Tibial nerve (tissue), 4 donors: ENCODE measurements at regions not wholly inside any gene's neighbourhood (a gene's known extent, or its start where the extent isn't known, plus 50 kb on each side); places are given as distances from the start of the nearest gene placed in this dataset.

Experiments
- DNase-seq, 2 donors: peaks; one replicate each; pipeline ENCODE4 v3.0.0-alpha.2; 2019; ENCODE audit warnings: low spot score in 2 of 2
- H3K27ac ChIP-seq, 4 donors: fragments of 200-600 bp; sonication (generic) in 3 of 4; one replicate each; pipeline ENCODE4 v1.5.1; 2017 to 2019; ENCODE audit warnings: mild to moderate bottlenecking in 1 of 4
- H3K27me3 ChIP-seq, 2 donors: fragments of 200-600 bp; sonication (generic) in 1 of 2; one replicate each; pipeline versions ENCODE4 v1.5.1 to v1.6.0; 2017 to 2019
- H3K36me3 ChIP-seq, 3 donors: fragments of 200-600 bp; sonication (generic); one replicate each; pipeline ENCODE4 v1.5.1; 2018 to 2019
- H3K4me1 ChIP-seq, 4 donors: fragments of 200-600 bp; sonication (generic) in 3 of 4; one replicate each; pipeline ENCODE4 v1.5.1; 2017 to 2019
- H3K4me3 ChIP-seq, 4 donors: fragments of 200-600 bp; sonication (generic) in 3 of 4; one replicate each; pipeline ENCODE4 v1.5.1; 2017 to 2019; ENCODE audit warnings: mild to moderate bottlenecking in 1 of 4, moderate library complexity in 1 of 4
- H3K9me3 ChIP-seq, 4 donors: fragments of 200-600 bp; sonication (generic) in 3 of 4; one replicate each; pipeline ENCODE4 v1.5.1; 2017 to 2019
- EP300 ChIP-seq, 2 donors: sonication (generic); formaldehyde crosslinking; IDR thresholded peaks; one replicate each; pipeline ENCODE4 v1.6.1; 2017; ENCODE audit warnings: antibody characterized with exemption in 2 of 2, mild to moderate bottlenecking in 1 of 2
- POLR2A ChIP-seq, 2 donors: fragments of 450-650 bp; IDR thresholded peaks; one replicate each; pipeline ENCODE4 v1.6.1; 2017; ENCODE audit warnings: antibody characterized with exemption in 2 of 2, mild to moderate bottlenecking in 2 of 2, moderate library complexity in 2 of 2
- WGBS, 2 donors: methylation state at CpG; one replicate each; pipeline ENCODE4 v1.1.5; 2018; 5-methylcytosine and 5-hydroxymethylcytosine counted together
- TF ChIP-seq, protein P1 (sequence below), 5 experiments: fragments of 200-600 bp in 3 of 5; fragments of 450-650 bp in 2 of 5; sonication (generic) in 3 of 5; IDR thresholded peaks; one replicate each; pipeline ENCODE4 v1.5.1; 2016 to 2019; ENCODE audit warnings: antibody characterized with exemption in 5 of 5, mild to moderate bottlenecking in 3 of 5, moderate library complexity in 2 of 5

DNA sequence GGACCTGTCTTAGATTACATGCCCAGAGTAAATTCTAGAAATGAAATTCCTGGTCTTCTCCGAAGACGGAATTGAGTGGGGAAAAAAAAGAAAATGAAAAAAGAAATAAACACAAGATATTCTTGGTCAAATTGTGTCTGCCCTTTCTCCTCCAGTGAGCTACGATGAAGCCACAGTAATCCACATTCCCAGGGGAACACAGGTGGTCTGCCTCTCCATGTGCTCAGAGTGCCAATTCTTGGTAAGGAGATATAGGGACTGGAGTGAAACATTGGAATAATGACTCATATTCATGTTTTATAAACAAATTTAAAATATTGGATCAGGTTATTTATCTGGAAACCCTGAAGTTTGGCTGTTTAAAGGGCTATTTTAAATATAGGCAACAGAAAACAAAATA lies 54.2 kb upstream of the MGST2 start:
- TF ChIP-seq, protein P1, sequence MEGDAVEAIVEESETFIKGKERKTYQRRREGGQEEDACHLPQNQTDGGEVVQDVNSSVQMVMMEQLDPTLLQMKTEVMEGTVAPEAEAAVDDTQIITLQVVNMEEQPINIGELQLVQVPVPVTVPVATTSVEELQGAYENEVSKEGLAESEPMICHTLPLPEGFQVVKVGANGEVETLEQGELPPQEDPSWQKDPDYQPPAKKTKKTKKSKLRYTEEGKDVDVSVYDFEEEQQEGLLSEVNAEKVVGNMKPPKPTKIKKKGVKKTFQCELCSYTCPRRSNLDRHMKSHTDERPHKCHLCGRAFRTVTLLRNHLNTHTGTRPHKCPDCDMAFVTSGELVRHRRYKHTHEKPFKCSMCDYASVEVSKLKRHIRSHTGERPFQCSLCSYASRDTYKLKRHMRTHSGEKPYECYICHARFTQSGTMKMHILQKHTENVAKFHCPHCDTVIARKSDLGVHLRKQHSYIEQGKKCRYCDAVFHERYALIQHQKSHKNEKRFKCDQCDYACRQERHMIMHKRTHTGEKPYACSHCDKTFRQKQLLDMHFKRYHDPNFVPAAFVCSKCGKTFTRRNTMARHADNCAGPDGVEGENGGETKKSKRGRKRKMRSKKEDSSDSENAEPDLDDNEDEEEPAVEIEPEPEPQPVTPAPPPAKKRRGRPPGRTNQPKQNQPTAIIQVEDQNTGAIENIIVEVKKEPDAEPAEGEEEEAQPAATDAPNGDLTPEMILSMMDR (IDR thresholded peaks at IDR 0.05) = no peak
- TF ChIP-seq POLR2A (IDR thresholded peaks at IDR 0.05) (no peak), EP300 (IDR thresholded peaks at IDR 0.05) (no peak)
- H3K9me3 ChIP-seq = no peaks in the 10 kb centered on the region
- H3K4me3 ChIP-seq = no peak overlapping the region
- no peak overlapping the region for H3K27ac ChIP-seq
- 84 to 89% methylated on average over 3 of the region's 3 CpGs for WGBS, 2 donors
- DNase-seq = no peak
- H3K4me1 ChIP-seq = peaks cover 0 to 31% (median 4%) of the 10 kb centered on the region in 4 donors
- no peaks in the 10 kb centered on the region for H3K27me3 ChIP-seq
- no peaks in the 10 kb centered on the region for H3K36me3 ChIP-seq

DNA sequence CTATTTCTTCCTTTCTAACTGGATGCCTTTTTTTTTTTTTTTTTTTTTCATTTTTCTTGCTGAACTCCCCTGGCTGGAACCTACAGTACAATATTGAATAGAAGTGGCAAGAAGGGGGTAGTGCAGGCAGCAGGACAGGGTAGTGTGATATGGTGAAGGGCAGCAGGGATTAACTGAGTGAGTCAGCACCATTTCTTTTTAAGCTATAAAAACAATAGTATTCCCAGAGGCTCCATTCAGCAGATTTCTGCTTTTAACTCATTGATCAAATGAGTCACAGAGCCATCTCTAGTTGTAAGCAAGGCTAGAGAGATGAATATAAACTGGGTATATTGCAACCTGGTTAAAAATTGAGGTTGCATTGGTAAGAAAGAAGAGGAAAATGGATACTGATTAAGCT lies 53.6 kb upstream of the SETD7 start:
- TF ChIP-seq POLR2A (IDR thresholded peaks at IDR 0.05) (no peak), EP300 (IDR thresholded peaks at IDR 0.05) (no peak)
- TF ChIP-seq, protein P1 (IDR thresholded peaks at IDR 0.05) = no peak
- Histone ChIP-seq H3K4me1 (peaks cover 0 to 38% (median 4%) of the 10 kb centered on the region in 4 donors), H3K4me3 (no peak overlapping the region), H3K27me3 (no peaks in the 10 kb centered on the region), H3K9me3 (no peaks in the 10 kb centered on the region), H3K36me3 (no peaks in the 10 kb centered on the region), H3K27ac (no peak overlapping the region)
- no peak for DNase-seq

DNA sequence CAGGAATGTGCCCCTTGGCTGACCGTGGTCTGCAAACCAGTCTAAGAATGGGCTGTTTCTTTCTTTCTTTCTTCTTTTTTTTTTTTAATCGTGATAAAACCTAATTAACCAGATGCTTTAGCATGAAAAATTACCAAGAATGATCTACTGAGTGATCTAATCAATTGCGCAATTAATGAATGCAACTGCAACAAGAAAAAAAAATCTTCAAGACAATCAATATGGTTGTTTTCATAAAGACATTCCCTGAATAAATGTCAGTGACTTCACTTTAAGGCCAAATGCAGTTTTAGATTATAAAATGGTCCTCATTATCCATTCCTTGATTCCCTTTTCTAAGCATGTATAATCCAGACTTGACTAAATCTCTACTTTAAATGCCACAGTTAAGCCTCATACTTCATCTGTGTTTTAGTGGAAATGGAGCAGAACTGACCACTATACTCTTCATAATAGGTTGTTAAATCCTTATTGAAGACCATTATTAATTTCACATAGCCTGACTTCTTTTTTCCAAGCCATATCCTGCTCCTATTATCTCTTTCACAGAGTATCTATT lies 51.6 kb upstream of the SETD7 start:
- no peak for DNase-seq
- TF ChIP-seq POLR2A (IDR thresholded peaks at IDR 0.05) = no peak
- TF ChIP-seq, protein P1 (IDR thresholded peaks at IDR 0.05) = no peak
- TF ChIP-seq EP300 (IDR thresholded peaks at IDR 0.05) = no peak
- 33 to 34% methylated on average over 3 of the region's 3 CpGs for WGBS, 2 donors
- no peaks in the 10 kb centered on the region for H3K27me3 ChIP-seq
- H3K36me3 ChIP-seq = no peaks in the 10 kb centered on the region
- H3K4me1 ChIP-seq = peaks cover 0 to 38% (median 4%) of the 10 kb centered on the region in 4 donors
- H3K9me3 ChIP-seq = no peaks in the 10 kb centered on the region
- peak overlapping the region in 2 of 4 donors; percentile 56 to 62 for H3K27ac ChIP-seq
- no peak overlapping the region for H3K4me3 ChIP-seq

DNA sequence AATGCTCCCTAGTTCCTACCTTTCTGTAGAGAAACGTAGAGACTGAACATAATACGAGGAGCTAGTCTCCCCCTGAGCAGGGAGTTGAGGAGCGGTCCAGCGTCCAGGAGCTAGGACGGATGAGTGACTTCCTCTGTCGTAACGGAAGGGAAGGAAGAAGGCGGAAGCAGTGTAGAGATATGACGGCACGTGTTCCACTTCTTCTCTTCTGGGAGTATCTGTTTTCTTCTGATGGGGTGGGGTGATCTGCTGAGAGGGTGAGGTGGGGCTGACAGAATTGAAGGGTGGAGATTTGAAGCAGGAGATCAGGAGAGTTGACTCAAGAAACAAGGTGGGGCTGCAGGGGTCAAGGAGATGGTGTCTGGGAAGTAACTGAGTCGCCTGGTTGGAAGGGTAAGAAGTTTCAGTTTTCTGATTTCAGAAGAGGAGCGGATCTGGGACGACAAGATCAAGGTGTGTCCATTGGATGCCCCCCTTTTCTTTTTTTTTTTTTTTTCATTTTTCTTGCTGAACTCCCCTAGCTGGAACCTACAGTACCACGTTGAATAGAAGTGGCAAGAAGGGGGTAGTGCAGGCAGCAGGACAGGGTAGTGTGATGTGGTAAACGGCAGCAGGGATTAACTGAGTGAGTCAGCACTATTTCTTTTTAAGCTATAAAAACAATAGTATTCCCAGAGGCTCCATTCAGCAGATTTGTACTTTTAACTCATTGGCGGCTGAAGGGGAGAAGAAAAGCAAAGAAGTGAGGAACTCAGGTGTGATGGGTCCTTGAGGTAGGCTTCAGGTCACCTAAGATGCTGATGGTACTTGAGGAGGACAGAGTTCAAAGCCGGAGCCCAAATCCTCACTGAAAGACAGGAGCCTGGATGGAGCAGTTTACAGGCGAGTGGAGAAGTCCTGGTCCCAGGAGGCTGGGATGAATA lies 50.8 kb upstream of the SETD7 start:
- H3K4me1 ChIP-seq = peaks cover 0 to 38% (median 4%) of the 10 kb centered on the region in 4 donors
- WGBS, 2 donors = 44 to 47% methylated on average over 18 of the region's 18 CpGs
- peak overlapping the region in 2 of 4 donors; percentile 14 to 42 for H3K4me3 ChIP-seq
- peak in 1 of 2 donors; percentile 26 for TF ChIP-seq EP300 (IDR thresholded peaks at IDR 0.05)
- no peak for TF ChIP-seq POLR2A (IDR thresholded peaks at IDR 0.05)
- TF ChIP-seq, protein P1 (IDR thresholded peaks at IDR 0.05) = peak in 1 of 5 experiments; percentile 22
- H3K27ac ChIP-seq = peak overlapping the region in 2 of 4 donors; percentile 56 to 62
- no peaks in the 10 kb centered on the region for H3K9me3 ChIP-seq
- H3K36me3 ChIP-seq = no peaks in the 10 kb centered on the region
- DNase-seq = peak in 1 of 2 donors; percentile 19
- no peaks in the 10 kb centered on the region for H3K27me3 ChIP-seq

DNA sequence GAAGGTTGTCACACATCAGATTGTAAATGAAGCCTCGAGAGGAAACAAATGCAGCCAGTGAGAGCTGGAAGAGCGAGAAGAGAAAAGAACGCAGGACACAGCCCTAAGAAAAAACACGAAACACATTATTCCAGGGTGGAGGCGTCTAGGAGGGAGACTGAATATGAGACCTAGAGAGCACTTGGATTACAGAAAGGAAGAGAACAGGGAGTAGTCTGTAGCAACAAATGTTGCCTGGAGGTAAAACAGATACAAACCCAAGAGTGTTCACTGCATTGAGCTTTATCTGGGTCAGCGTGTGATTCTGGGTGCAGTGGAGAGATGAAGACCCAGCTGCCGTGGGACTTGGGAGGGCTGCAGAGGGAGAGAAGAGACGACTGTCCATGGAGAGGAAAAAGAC lies 50.1 kb upstream of the SETD7 start:
- no peaks in the 10 kb centered on the region for H3K9me3 ChIP-seq
- H3K4me3 ChIP-seq = peak overlapping the region in 1 of 4 donors; percentile 42
- no peak for DNase-seq
- TF ChIP-seq EP300 (IDR thresholded peaks at IDR 0.05) = no peak
- TF ChIP-seq, protein P1 (IDR thresholded peaks at IDR 0.05) = no peak
- WGBS, 2 donors = 82 to 83% methylated on average over 8 of the region's 8 CpGs
- H3K27me3 ChIP-seq = no peaks in the 10 kb centered on the region
- H3K27ac ChIP-seq = peak overlapping the region in 1 of 4 donors; percentile 62
- H3K4me1 ChIP-seq = peaks cover 0 to 38% (median 4%) of the 10 kb centered on the region in 4 donors
- no peaks in the 10 kb centered on the region for H3K36me3 ChIP-seq
